ENCODE measurements at regions not wholly inside any gene's neighbourhood (a gene's known extent, or its start where the extent isn't known, plus 50 kb on each side); places are given as distances from the start of the nearest gene placed in this dataset.

GRCh38 chr3:177777699-177778098, 580.4 kb upstream of the TBL1XR1 start:
- DNase-seq, result peak in 2 of 4 donors; percentile 28 to 41
- ATAC-seq, result peak; percentile 86
- H3K36me3 ChIP-seq, result no peaks in the 10 kb centered on the region
- H3K4me3 ChIP-seq, result no peak overlapping the region
- peak; percentile 36 to 60 for TF ChIP-seq CTCF (IDR thresholded peaks at IDR 0.05)
- H3K27me3 ChIP-seq, result no peaks in the 10 kb centered on the region
- no peak overlapping the region for H3K27ac ChIP-seq
- intact Hi-C loops (cut with DNase I), result no loop called here
- H3K9me3 ChIP-seq, result no peaks in the 10 kb centered on the region
- H3K4me1 ChIP-seq, result peaks cover 12 to 48% of the 10 kb centered on the region in 2 donors

GRCh38 chr3:177778633-177779032, 581.4 kb upstream of the TBL1XR1 start:
- H3K27ac ChIP-seq, result no peak overlapping the region
- ATAC-seq (no peak), DNase-seq (no peak)
- TF ChIP-seq CTCF (IDR thresholded peaks at IDR 0.05), result no peak
- H3K4me1 ChIP-seq, result peaks cover 12 to 40% of the 10 kb centered on the region in 2 donors
- H3K27me3 ChIP-seq, result no peaks in the 10 kb centered on the region
- no peaks in the 10 kb centered on the region for H3K9me3 ChIP-seq
- H3K4me3 ChIP-seq, result no peak overlapping the region
- H3K36me3 ChIP-seq, result no peaks in the 10 kb centered on the region
- intact Hi-C loops (cut with DNase I), result no loop called here

- Histone ChIP-seq H3K4me1 (peaks cover 12 to 35% of the 10 kb centered on the region in 2 donors), H3K4me3 (no peak overlapping the region), H3K27me3 (no peaks in the 10 kb centered on the region), H3K27ac (peak overlapping the region in 1 of 2 donors; percentile 42), H3K9me3 (no peaks in the 10 kb centered on the region), H3K36me3 (no peaks in the 10 kb centered on the region)
- DNase-seq, result peak in 2 of 4 donors; percentile 90 to 92
- TF ChIP-seq CTCF (IDR thresholded peaks at IDR 0.05), result no peak
- intact Hi-C loops (cut with DNase I), result no loop called here
- peak; percentile 38 for ATAC-seq
These were observed 584.4 kb upstream of the TBL1XR1 start for GRCh38 chr3:177781686-177782161.

- intact Hi-C loops (cut with DNase I), result no loop called here
These were observed 586.1 kb upstream of the TBL1XR1 start for GRCh38 chr3:177783338-177783737.

GRCh38 chr3:177783767-177784166, 586.5 kb upstream of the TBL1XR1 start:
- Histone ChIP-seq H3K9me3 (no peaks in the 10 kb centered on the region), H3K36me3 (no peaks in the 10 kb centered on the region), H3K27ac (no peak overlapping the region), H3K4me1 (peaks cover 9 to 15% of the 10 kb centered on the region in 2 donors), H3K27me3 (no peaks in the 10 kb centered on the region), H3K4me3 (no peak overlapping the region)
- ATAC-seq (no peak), DNase-seq (no peak)
- intact Hi-C loops (cut with DNase I), result no loop called here
- no peak for TF ChIP-seq CTCF (IDR thresholded peaks at IDR 0.05)

More at GRCh38 chr3:177783338-177783737, 586.1 kb upstream of the TBL1XR1 start:
- TF ChIP-seq CTCF (IDR thresholded peaks at IDR 0.05), result no peak
- H3K27ac ChIP-seq, result no peak overlapping the region
- DNase-seq (no peak), ATAC-seq (no peak)
- H3K27me3 ChIP-seq, result no peaks in the 10 kb centered on the region
- H3K4me1 ChIP-seq, result peaks cover 12 to 19% of the 10 kb centered on the region in 2 donors
- no peak overlapping the region for H3K4me3 ChIP-seq
- H3K9me3 ChIP-seq, result no peaks in the 10 kb centered on the region
- H3K36me3 ChIP-seq, result no peaks in the 10 kb centered on the region
